ENCODE measurements at regions not wholly inside any gene's neighbourhood (a gene's known extent, or its start where the extent isn't known, plus 50 kb on each side); places are given as distances from the start of the nearest gene placed in this dataset.
A peak's percentile ranks its signal among the peaks of the same experiment; 100 is the strongest.

DNA sequence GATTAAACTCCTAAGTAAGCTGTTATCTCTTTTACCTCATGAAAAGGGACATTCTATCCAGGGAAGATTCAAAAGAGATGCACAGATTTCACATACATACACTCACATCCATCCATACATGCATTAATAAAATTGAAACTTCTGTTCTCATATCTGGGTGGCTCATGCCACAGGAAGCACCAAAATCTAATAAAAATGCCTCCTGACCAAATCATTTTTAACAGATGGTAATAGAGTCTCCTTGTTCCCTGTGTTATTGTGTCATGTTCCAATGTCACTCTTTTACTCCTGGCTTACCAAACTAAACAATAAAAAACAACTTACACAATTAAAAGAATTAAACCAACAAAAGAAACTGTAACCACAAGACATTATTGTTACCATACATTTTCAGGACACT is 742.1 kb upstream of the MANEA start (continued):
- TF ChIP-seq, protein P1, sequence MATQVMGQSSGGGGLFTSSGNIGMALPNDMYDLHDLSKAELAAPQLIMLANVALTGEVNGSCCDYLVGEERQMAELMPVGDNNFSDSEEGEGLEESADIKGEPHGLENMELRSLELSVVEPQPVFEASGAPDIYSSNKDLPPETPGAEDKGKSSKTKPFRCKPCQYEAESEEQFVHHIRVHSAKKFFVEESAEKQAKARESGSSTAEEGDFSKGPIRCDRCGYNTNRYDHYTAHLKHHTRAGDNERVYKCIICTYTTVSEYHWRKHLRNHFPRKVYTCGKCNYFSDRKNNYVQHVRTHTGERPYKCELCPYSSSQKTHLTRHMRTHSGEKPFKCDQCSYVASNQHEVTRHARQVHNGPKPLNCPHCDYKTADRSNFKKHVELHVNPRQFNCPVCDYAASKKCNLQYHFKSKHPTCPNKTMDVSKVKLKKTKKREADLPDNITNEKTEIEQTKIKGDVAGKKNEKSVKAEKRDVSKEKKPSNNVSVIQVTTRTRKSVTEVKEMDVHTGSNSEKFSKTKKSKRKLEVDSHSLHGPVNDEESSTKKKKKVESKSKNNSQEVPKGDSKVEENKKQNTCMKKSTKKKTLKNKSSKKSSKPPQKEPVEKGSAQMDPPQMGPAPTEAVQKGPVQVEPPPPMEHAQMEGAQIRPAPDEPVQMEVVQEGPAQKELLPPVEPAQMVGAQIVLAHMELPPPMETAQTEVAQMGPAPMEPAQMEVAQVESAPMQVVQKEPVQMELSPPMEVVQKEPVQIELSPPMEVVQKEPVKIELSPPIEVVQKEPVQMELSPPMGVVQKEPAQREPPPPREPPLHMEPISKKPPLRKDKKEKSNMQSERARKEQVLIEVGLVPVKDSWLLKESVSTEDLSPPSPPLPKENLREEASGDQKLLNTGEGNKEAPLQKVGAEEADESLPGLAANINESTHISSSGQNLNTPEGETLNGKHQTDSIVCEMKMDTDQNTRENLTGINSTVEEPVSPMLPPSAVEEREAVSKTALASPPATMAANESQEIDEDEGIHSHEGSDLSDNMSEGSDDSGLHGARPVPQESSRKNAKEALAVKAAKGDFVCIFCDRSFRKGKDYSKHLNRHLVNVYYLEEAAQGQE (IDR thresholded peaks at IDR 0.05; ENCODE audit: low read depth), result no peak
- TF ChIP-seq CTCF (IDR thresholded peaks at IDR 0.05 in 2 of 3, conservative IDR thresholded peaks at IDR 0.05 in 1 of 3; ENCODE audit: borderline replicate concordance in 1 of 3, insufficient read depth in 1 of 3, low read depth in 2 of 3, low read length in 2 of 3) (no peak), EZH2phosphoT487 (IDR thresholded peaks at IDR 0.05; ENCODE audit: borderline replicate concordance) (no peak)

- BruUV-seq (replicated peaks), result no TSS peak
- Histone ChIP-seq H3K9ac (ENCODE audit: low read length) (no peak overlapping the region), H3K79me2 (ENCODE audit: insufficient read depth, low read length) (no peaks in the 10 kb centered on the region), H3K36me3 (ENCODE audit: control insufficient read depth in 1 of 2, insufficient read depth in 2 of 2, low read length in 2 of 2) (no peaks in the 10 kb centered on the region), H3K4me3 (replicated peaks in 1 of 2; ENCODE audit: low read depth in 1 of 2, low read length in 2 of 2) (no peak overlapping the region), H3K9me3 (ENCODE audit: control insufficient read depth in 1 of 2, insufficient read depth in 1 of 2, low read depth in 1 of 2, low read length in 2 of 2) (no peaks in the 10 kb centered on the region; a peak in 1 of 4 replicates), H3K27me3 (ENCODE audit: insufficient read depth, low read length) (no peaks in the 10 kb centered on the region), H2AFZ (ENCODE audit: low read depth, low read length, poor library complexity, severe bottlenecking) (no peak overlapping the region), H3K27ac (ENCODE audit: low read depth, low read length) (no peak overlapping the region), H4K20me1 (ENCODE audit: insufficient read depth) (no peaks in the 10 kb centered on the region), H3K9me2 (ENCODE audit: insufficient read depth) (no peaks in the 10 kb centered on the region), H3K4me2 (ENCODE audit: low read length) (no peak overlapping the region), H3K4me1 (ENCODE audit: control insufficient read depth in 1 of 2, insufficient read depth in 2 of 2, low read length in 2 of 2) (no peaks in the 10 kb centered on the region)
- CTCF ChIA-PET, result no interaction called here
- intact Hi-C loops (cut with micrococcal nuclease), result no loop called here
- no peak for TF ChIP-seq CBX3 (IDR thresholded peaks at IDR 0.05; ENCODE audit: low read depth)
- TF ChIP-seq CTCF (IDR thresholded peaks at IDR 0.05 in 2 of 3, conservative IDR thresholded peaks at IDR 0.05 in 1 of 3; ENCODE audit: borderline replicate concordance in 1 of 3, insufficient read depth in 1 of 3, low read depth in 2 of 3, low read length in 2 of 3), result peak in 2 of 3 experiments; percentile 24 to 36; a peak in 3 of 6 replicates
- RAD21 ChIA-PET (ENCODE audit: low non-redundant PET in 1 of 2, low total read pairs in 2 of 2, uncharacterized antibody in 2 of 2, unreplicated experiment in 2 of 2), result no interaction called here
- ATAC-seq (no peak), DNase-seq (ENCODE audit: low read depth, low spot score) (no peak)
- POLR2A ChIA-PET, result no interaction called here
Measured at GRCh38 chr6:94813806-94814205, 763.5 kb upstream of the MANEA start.

Measured in HCT116 (cell line).